ENCODE measurements at regions not wholly inside any gene's neighbourhood (a gene's known extent, or its start where the extent isn't known, plus 50 kb on each side); places are given as distances from the start of the nearest gene placed in this dataset.

- intact Hi-C loops (cut with micrococcal nuclease), result no loop called here
- Histone ChIP-seq H3K4me1 (ENCODE audit: control insufficient read depth, insufficient read depth, low read length) (no peaks in the 10 kb centered on the region), H3K27ac (ENCODE audit: low read length) (no peak overlapping the region), H3K27me3 (ENCODE audit: control insufficient read depth, insufficient read depth, low read length) (no peaks in the 10 kb centered on the region), H3K4me3 (ENCODE audit: low read length) (no peak overlapping the region), H3K9me3 (ENCODE audit: control insufficient read depth, insufficient read depth, low read length) (no peaks in the 10 kb centered on the region), H3K36me3 (ENCODE audit: control insufficient read depth, insufficient read depth, low read length) (no peaks in the 10 kb centered on the region)
- H3K27ac Mint-ChIP-seq, result no peak overlapping the region
- no peaks in the 10 kb centered on the region for H3K36me3 Mint-ChIP-seq
- no peak for ATAC-seq
- H3K4me1 Mint-ChIP-seq, result no peaks in the 10 kb centered on the region
- H3K9me3 Mint-ChIP-seq, result no peaks in the 10 kb centered on the region
- H3K27me3 Mint-ChIP-seq (ENCODE audit: low read depth in 2 of 2), result peaks cover 0 to 4% of the 10 kb centered on the region in 2 donors
- DNase-seq, result no peak
- no peak for TF ChIP-seq CTCF (IDR thresholded peaks at IDR 0.05)
- WGBS (ENCODE audit: insufficient coverage), result no CpG with 5 or more reads among the region's 3 CpGs
- H3K4me3 Mint-ChIP-seq, result no peak overlapping the region
These were observed 368.1 kb downstream of the TMEM135 start for GRCh38 chr11:87405843-87406242.

- TF ChIP-seq CTCF (IDR thresholded peaks at IDR 0.05), result no peak
- no peaks in the 10 kb centered on the region for H3K9me3 ChIP-seq (ENCODE audit: control insufficient read depth, insufficient read depth, low read length)
- Mint-ChIP-seq H3K9me3 (no peaks in the 10 kb centered on the region), H3K4me1 (no peaks in the 10 kb centered on the region), H3K27ac (no peak overlapping the region), H3K4me3 (no peak overlapping the region), H3K36me3 (no peaks in the 10 kb centered on the region), H3K27me3 (ENCODE audit: low read depth in 2 of 2) (peaks cover 0 to 4% of the 10 kb centered on the region in 2 donors)
- 86% methylated on average over 1 of the region's 2 CpGs for WGBS (ENCODE audit: insufficient coverage)
- no peaks in the 10 kb centered on the region for H3K27me3 ChIP-seq (ENCODE audit: control insufficient read depth, insufficient read depth, low read length)
- no peak overlapping the region for H3K4me3 ChIP-seq (ENCODE audit: low read length)
- no peak for ATAC-seq
- no peak for DNase-seq
- H3K4me1 ChIP-seq (ENCODE audit: control insufficient read depth, insufficient read depth, low read length), result no peaks in the 10 kb centered on the region
- intact Hi-C loops (cut with micrococcal nuclease), result no loop called here
- H3K36me3 ChIP-seq (ENCODE audit: control insufficient read depth, insufficient read depth, low read length), result no peaks in the 10 kb centered on the region
- no peak overlapping the region for H3K27ac ChIP-seq (ENCODE audit: low read length)
These were observed 367.6 kb downstream of the TMEM135 start for GRCh38 chr11:87405356-87405755.

- Mint-ChIP-seq H3K36me3 (no peaks in the 10 kb centered on the region), H3K27me3 (ENCODE audit: low read depth in 2 of 2) (peaks cover 0 to 4% of the 10 kb centered on the region in 2 donors), H3K4me1 (no peaks in the 10 kb centered on the region), H3K27ac (no peak overlapping the region), H3K9me3 (no peaks in the 10 kb centered on the region), H3K4me3 (no peak overlapping the region)
- ATAC-seq (no peak), DNase-seq (no peak)
- Histone ChIP-seq H3K4me1 (ENCODE audit: control insufficient read depth, insufficient read depth, low read length) (no peaks in the 10 kb centered on the region), H3K36me3 (ENCODE audit: control insufficient read depth, insufficient read depth, low read length) (no peaks in the 10 kb centered on the region), H3K27ac (ENCODE audit: low read length) (no peak overlapping the region), H3K9me3 (ENCODE audit: control insufficient read depth, insufficient read depth, low read length) (no peaks in the 10 kb centered on the region), H3K4me3 (ENCODE audit: low read length) (no peak overlapping the region), H3K27me3 (ENCODE audit: control insufficient read depth, insufficient read depth, low read length) (no peaks in the 10 kb centered on the region)
- TF ChIP-seq CTCF (IDR thresholded peaks at IDR 0.05), result no peak
- whole genome bisulfite sequencing (ENCODE audit: insufficient coverage), result 100% methylated on average over 1 of the region's 1 CpG
- intact Hi-C loops (cut with micrococcal nuclease), result no loop called here
These were observed 363.9 kb downstream of the TMEM135 start for GRCh38 chr11:87401653-87402052.

- intact Hi-C loops (cut with micrococcal nuclease), result no loop called here
- ATAC-seq (no peak), DNase-seq (no peak)
- Histone ChIP-seq H3K36me3 (ENCODE audit: control insufficient read depth, insufficient read depth, low read length) (no peaks in the 10 kb centered on the region), H3K4me3 (ENCODE audit: low read length) (no peak overlapping the region), H3K9me3 (ENCODE audit: control insufficient read depth, insufficient read depth, low read length) (no peaks in the 10 kb centered on the region), H3K27ac (ENCODE audit: low read length) (no peak overlapping the region), H3K27me3 (ENCODE audit: control insufficient read depth, insufficient read depth, low read length) (no peaks in the 10 kb centered on the region), H3K4me1 (ENCODE audit: control insufficient read depth, insufficient read depth, low read length) (no peaks in the 10 kb centered on the region)
- Mint-ChIP-seq H3K27ac (no peak overlapping the region), H3K4me3 (no peak overlapping the region), H3K9me3 (no peaks in the 10 kb centered on the region), H3K4me1 (no peaks in the 10 kb centered on the region), H3K27me3 (ENCODE audit: low read depth in 2 of 2) (no peaks in the 10 kb centered on the region), H3K36me3 (no peaks in the 10 kb centered on the region)
- TF ChIP-seq CTCF (IDR thresholded peaks at IDR 0.05), result no peak
These were observed 361.6 kb downstream of the TMEM135 start for GRCh38 chr11:87399341-87399740.

All from natural killer cell (primary cell).